ENCODE measurements at regions not wholly inside any gene's neighbourhood (a gene's known extent, or its start where the extent isn't known, plus 50 kb on each side); places are given as distances from the start of the nearest gene placed in this dataset.
"Not testable (repeated sequence)": the region's sequence is repeated elsewhere in the genome, so short reads cannot be mapped to it uniquely, and the experiment has no call there.

DNA sequence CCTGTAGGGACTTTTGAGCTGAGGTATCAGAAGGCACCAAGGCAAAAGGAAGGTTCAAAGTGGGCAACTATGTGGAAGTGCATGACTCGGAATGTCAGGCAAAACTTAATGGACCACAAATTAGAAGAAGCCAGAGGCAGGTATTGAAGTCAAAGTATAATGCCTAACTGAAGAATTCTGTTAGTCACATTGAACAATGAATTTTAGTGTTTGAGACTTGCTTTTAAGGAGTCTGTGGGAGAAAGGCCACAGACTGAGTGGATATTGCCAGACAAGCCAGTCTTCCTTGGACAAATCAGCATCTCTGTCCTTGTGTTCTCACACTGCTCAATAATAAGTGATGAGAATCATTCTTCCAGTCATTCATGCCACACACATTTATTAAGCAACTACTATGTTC lies 498.9 kb downstream of the STK39 start:
- DNase-seq (ENCODE audit: low spot score) = no peak

DNA sequence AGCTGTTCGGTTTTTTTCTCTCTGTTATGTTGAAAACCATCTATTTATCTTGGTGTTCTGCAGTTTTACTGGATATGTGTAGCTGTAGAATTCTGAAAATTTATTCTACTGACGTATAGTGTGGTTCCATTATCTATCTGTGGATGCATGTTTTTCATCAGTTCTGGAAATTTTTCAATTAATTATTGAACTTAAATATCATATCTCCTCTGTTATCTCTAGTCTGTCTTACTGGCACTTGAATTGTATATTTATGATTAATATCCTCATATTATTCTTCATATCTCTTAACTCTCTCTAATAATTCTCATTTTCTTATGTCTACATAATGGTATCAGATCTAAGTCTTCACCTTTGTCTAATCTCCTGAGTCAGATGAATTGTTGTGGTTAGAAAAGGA lies 501.7 kb downstream of the STK39 start:
- no peak for DNase-seq (ENCODE audit: low spot score)

DNA sequence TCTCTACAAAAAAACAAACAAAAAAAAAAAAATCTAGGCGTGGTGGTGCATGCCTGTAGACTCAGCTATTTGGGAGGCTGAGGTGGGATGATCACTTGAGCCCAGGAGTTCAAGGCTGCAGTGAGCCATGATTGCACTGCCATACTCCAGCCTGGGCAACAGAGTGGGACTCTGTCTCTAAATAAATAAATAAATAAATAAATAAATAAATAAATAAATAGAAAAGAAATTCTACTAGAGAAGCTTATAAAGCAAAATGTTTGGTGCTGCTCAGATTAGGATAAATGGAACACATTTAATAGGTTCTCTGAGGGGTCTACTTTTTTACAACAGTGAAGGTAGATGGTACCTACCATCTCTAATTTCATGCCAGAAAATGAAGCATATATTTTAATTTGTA lies 507.5 kb downstream of the STK39 start:
- not testable (repeated sequence) for DNase-seq (ENCODE audit: low spot score)

DNA sequence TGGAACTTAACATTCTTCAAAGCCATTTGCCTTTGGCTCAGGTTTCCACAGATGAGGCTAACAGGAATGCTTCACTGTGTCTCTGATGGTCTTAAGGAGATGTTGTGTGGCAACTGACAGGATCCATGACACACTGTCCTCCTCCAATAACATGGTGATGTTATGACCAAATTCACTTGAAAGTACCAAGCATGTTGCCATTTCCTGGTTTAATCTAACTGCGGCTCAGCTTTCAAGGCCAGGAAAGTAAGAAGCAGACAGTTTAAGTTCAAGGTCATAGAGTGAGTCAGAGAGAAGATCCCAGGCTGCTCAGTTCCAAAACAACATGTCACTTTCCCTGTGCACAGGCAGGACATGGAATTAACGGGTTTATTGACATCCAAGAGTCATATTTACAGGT lies 513.6 kb downstream of the STK39 start:
- DNase-seq (ENCODE audit: low spot score) = no peak

DNA sequence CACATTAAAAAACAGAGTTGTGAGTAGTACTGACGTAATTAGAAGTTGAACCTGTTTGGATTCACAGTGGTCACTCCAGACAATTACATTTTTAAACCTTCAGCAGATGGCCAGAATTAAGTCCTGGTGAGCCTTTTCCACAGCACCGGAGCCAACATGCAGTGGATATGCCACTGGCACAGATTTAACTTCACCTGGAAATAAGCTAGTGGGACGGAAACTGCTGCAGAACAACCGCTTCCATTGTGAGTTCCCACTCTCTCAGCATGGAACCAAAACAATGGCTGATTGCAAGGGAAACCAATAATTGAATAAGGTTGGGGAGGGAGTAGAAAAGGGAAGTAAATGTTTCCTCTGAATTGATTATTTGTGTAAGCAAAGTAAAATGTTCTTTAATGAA lies 515.1 kb downstream of the STK39 start:
- DNase-seq (ENCODE audit: low spot score) = no peak

DNA sequence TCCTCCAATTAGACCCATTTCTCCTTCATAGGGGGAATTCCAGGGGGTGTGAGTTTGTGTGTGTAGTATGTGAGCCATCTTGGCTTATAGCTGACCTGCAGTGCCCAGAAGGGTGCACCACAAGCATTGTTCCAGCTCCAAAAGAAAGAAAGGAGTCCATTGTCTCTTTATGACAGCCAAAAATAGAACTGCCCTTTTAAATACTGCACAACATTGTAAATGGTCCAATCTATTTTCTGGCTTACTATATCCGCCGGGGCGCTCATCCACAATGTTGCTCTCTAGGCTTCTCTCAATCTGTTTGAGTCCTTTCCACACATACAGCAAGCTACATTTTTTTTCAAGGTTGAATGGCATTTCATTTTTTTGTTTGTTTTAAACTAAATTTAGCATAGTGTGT lies 517.5 kb downstream of the STK39 start:
- no peak for DNase-seq (ENCODE audit: low spot score)

DNA sequence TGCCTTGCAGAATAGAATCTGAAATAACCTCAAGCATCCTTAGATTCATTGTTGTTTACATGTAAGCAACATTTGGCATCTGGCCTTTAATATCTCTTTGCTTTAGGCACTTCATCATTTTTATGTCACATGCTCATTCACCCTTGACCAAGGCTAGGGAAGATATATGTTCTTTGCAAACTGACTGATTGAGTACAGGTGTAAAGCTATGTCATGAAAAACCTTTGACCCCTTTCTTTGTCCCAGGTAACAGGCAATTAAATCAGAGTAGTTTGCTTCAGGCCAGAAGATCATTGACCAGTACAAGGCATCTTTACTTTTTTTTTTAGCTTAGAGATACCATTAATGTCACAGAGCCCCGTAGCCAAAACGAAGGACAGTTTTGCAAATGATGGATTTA lies 520.6 kb downstream of the STK39 start:
- DNase-seq (ENCODE audit: low spot score) = no peak

DNA sequence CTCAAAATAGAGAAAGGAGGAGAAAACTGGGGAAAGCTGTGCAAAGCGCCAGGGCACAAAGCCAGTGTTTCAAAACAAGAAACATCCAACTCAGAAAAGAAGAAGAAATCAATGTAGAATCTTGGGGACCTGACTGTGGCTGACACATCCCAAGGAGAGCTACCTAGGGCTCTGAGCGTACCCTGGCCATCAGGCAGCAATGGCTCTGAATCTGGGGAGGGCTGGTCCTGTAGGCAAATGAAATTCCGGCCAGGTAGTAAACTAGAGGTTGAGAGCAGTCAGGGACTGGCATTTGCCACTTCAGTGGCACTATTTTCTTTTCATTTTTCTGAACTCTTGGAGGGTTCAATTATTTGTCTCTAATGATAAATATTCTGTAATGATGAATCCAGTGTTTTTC lies 525.8 kb downstream of the STK39 start:
- no peak for DNase-seq (ENCODE audit: low spot score)

DNA sequence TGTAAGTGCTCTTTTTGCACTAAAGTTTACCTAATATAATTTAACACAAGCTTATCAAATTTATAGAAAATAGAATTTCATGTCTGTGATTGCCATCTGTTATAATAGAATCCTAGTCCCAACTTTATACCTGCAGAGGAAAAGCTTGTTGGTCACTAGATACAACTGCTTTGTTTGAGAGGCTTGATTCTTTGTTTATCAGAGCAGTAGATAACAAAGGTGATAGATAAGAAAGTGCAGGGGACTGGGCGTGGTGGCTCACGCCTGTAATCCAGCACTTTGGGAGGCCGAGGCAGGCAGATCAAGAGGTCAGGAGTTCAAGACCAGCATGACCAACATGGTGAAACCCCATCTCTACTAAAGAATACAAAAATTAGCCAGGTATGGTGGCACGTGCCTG lies 528.0 kb downstream of the STK39 start:
- no peak for DNase-seq (ENCODE audit: low spot score)

DNA sequence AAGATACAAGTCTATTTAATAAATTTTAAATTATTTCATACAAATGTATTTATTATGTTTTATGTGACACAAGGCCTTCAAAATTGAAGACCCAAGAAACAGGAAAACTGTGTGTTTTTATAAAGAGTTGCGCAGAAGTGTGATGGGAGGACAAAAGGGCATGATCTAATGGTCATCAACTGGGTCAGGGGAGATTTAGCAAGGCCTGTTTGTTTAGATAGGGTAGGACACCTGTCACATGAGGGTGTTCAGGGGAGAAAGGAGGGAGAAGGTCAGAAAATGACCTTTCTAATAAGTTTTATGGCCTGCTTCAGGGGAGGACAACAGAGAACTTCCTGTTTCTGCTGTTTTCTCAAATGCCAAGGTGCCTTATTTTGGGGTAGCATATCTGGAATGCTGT lies 528.8 kb downstream of the STK39 start:
- DNase-seq (ENCODE audit: low spot score) = no peak

DNA sequence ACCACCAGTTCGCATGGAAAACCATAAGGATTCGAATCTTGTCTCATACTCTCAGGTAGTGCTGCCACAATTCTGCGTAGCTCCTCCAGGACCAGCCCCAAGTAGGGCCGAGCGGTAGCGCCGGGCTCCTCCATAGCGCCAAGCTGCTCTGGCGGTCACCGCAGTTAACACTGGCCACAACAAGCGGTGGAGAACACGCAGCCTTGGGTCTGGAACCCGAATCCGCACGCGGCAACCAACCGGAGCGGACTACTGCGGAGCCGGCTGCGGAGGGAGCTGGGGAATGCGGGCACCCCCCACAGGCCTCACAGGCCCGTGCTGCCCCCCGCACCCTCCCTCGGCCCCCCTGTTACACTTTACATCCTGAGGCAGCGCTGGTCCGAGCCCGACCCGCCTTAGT lies 531.5 kb downstream of the STK39 start:
- no peak for DNase-seq (ENCODE audit: low spot score)

DNA sequence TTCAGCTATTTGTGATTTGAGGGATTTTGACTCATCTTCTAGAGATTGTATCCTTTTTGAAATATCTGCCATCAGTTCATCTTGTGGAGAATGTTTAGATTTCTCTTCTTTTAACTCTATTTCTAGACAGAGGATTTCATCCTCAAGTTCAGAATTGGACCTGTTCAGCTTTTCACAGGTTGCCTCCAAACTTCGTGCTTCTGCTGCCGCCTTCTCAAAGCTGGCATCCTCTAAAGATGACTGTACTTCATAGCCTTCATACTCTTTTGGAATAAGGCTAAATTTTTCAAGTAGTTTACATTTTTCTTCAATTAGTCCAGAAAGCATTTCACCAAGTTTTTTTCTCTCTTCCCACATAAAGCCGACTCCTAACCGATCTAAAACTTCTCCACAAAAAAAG lies 531.9 kb downstream of the STK39 start:
- DNase-seq (ENCODE audit: low spot score) = not testable (repeated sequence)

DNA sequence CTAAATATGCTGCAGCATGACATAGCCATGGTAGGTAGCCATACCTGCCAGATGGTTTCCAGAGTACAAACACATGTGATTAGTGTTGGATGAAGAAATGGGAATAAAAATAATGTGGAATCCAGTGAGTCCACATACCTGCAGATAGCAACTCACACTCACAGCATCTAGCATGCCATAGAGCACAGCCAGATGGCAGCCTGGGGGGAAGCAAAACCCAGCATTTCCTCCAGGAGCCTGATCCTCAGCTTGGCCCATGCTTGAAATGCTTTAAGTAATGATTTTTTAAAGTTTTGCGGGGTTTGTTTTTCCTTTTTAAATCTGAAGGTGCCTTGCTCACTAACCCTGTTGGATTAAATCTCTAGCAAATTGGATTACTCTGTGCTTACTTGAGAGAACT lies 535.1 kb downstream of the STK39 start:
- no peak for DNase-seq (ENCODE audit: low spot score)

DNA sequence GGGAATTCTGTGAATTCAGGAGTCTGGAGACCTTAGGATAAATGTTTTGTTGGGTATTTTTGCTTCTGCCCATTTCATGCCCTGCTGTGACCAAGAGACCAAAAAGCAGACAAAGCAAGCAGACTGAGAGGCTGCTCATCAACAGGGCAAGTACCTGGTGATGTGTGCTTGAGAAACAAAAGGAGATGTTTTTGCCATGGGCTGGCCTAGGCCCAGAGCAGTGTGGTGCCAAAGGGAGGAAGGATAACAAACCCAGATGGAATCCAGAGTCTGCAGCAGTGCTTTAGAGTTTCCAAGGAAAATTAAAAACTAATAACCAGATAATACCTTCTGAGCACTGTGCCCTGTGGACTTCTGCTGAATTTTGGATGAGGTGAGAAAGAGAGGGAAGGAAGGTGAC lies 538.4 kb downstream of the STK39 start:
- DNase-seq (ENCODE audit: low spot score) = no peak

DNA sequence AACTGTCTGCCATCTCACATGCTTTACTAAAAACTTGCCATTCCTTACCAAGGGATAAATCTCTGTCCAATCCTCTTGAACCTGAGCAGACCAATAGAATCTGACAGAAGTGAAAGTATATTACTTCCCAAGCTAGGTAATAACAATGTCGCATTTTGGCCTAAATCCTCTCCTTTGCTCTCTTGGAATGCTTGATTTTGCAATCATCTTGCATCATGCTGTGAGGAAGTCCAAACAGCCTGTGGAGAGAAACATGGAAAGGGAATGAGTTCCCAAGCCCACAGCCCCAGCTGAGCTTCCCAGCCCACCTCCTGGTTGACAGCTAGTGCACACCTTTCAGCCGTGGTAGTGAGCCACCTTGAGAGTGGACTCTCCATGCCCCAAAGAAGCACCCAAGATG lies 540.6 kb downstream of the STK39 start:
- DNase-seq (ENCODE audit: low spot score) = no peak

DNA sequence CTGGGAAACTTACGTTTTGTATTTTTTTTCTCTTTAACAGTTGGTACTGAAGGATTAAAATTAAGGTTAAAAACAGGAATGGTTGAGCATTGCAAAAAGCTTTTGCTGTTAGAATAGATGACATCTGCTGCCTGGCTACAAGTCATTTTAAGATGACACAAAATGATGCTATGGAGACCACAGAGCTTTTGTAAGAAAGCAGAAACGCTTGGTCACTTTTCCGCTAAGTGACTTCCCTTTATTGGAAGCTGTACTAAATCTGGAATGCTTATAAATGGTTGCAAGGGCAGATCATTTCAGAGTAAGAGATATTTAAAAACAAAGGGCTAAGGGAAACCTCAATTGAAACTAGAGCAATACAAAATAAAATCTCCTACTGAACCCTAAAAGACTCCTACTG lies 544.0 kb downstream of the STK39 start:
- no peak for DNase-seq (ENCODE audit: low spot score)

DNA sequence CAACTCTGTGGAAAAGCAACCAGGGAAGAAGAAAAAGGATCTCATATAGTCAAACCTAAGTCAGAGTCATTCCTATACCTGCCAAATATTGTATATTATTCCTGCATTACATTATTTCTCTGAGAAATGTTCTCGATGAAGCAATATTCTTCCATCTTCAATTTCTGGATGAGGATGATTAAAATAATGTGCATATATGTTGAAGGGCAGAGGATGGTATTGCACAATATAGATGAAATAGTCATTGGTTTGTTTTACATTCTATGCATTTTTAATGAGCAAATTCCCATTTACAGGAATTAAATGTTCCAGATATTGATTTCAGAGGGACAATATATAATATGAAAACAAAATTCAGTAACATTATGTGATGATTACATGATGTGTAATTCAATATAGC lies 545.2 kb downstream of the STK39 start:
- no peak for DNase-seq (ENCODE audit: low spot score)

DNA sequence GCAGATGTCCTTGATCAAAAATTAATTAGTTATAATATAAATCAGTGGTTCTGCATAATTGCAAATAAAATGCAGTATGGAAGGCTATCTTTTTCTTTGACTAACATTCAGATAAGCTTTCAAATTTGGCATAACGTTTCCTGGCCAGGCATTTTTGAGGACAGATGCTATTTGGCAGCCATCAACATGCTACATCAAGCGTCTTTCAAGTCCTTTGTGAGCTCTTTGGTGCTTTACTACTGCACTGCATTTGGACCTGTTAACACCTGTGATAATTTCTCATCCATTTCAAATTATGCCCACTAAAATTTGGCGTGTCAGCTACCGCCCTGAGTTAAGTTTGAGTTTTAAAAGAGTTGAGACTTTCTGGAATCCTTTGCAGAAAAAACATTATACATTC lies 545.7 kb downstream of the STK39 start:
- DNase-seq (ENCODE audit: low spot score) = no peak

DNA sequence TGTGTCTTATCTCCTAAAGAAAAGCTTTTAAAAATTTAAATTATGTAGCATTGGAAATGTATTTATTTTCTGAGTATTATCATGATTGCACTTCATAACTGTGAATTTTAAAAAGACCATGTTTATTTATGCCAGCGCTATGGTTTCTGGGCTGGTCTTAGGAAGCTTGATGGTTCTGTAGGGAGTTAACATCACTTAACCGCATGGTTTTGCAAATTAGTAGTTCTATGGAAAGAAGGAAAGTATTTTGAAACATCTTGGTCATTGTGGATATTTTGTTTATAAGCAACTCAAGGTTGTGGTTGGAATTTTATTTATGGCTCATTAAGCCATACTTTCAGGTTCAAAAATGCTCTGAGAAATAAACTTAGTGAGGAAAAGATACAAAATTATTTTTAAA lies 549.4 kb downstream of the STK39 start:
- no peak for DNase-seq (ENCODE audit: low spot score)

DNA sequence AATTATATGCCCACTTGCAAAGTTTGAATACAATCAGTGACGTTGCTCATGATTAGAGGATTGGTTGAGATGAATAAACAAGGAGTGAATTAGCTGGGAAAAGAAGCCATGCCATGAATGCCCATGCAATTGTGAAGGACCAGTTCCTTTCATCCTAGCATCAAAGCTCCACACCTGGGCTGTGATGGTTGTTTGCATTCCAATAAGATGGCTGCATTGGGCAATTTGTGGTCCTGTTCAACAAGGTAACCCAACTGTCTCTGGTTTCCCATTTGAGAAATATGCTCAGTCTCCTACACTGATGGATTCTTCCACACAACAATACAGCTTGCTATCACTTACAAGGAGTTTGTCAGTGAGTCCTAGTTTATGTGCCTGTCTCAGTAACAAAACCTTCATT lies 550.2 kb downstream of the STK39 start:
- DNase-seq (ENCODE audit: low spot score) = no peak

DNA sequence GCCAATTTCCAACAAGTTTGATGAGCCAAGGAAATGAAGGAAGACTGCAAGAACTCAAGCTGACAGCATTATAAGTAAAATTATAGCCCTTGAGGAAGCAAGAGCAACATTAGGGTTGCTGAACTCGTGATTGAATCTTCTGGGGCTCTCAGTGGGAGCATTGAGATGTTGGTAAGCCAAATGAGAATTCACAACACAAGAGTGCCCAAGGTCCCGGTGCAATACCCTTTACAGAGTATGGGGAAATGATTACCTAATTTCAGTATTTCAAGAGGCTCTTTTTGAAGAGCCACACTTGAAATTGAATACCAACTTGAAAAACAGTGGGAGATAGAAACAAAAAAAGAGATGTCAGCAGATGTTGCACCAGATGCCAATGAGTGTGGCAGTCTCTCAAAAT lies 554.5 kb downstream of the STK39 start:
- no peak for DNase-seq (ENCODE audit: low spot score)

DNA sequence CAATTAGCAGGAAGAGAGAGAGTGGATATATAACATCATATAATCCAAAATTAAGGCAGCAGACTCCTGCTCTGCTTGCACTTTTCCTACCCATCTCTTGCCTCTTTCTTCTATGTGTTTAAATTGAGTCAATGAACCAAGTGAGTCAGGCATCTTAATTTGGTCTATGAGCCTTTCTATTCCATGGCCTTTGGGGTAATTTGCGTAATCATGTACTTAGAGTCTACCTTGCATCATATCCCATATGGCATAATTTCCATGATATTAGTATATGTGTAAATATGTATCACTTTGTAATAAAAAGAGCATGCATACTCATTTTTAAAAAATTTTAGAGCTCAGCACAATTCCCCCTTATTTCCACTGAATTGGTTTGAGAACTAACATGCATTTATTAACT lies 555.2 kb downstream of the STK39 start:
- no peak for DNase-seq (ENCODE audit: low spot score)

DNA sequence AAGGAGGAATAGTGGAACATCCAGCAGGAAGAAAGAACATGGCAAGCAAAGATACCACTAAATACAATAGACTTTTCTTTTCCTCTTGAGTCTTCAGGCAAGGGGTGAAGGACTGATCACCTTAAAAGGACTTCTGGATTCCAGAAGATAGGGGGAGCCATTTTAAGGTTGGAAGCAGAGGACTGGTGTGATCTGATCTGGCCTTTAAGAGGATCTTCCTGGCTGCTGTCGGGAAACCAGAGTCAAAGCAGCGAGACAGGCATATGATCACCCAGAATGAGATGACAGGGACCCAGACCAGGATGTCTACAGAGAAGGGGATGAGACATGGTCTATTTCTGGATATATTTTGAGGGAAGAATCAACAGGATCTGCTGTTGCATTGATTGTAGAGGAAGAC lies 558.0 kb downstream of the STK39 start:
- DNase-seq (ENCODE audit: low spot score) = peak; percentile 6

DNA sequence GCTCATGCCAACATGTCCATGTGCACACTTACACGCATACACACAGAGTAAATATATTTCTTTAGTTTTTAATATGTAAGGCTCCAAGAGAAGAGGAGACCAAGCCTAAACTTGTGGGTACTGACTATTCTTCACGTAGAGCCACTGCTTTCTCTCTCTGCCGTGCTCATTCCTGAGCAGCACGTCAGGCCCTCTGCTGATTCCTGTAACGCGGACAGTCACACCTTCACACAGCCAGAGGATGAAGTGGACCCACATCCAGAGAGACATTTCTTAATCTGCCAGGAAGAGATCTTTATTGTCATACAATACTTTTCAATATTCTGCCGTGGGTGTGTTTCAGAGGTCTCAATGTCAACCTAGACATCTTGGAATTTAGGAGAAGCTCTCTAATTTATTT lies 560.7 kb downstream of the STK39 start:
- DNase-seq (ENCODE audit: low spot score) = no peak

DNA sequence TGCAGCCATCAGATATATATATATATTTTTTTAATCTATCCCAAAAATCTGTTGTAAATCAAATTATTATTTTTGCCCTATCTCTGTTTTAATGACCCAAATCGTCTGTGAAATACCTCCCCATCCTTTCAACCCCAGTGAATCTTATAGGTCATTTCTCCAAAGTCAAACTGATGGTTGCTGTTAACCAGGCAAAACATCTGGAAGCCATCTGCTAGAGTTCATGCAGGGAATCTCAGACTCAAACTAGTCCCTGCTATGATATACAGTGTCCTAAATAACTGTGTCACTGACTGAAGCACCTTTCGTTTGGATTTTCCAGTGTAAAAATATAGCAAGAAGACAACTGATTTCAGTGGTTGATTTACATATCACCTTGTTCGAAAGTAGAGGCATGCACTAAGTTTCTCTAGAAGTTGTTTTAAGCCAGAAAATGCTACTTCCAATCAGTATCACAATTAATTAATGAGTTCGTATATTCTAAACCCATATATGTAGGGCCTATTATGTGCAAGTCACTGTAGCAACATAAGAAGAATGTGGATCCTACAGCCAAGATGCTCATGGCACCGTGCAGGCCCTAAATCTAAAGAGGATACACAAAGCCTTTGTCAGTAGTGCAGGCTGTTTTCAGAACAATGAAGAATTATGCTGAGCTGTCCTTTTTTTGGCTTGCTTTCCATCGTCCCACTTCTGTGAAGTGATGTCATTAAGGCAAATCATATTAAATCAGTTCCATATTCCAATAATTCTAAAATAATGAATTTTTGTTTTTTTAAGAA lies 566.0 kb downstream of the STK39 start:
- DNase-seq (ENCODE audit: low spot score) = no peak

Measured in LoVo (cell line).